ENCODE measurements at regions not wholly inside any gene's neighbourhood (a gene's known extent, or its start where the extent isn't known, plus 50 kb on each side); places are given as distances from the start of the nearest gene placed in this dataset.

DNA sequence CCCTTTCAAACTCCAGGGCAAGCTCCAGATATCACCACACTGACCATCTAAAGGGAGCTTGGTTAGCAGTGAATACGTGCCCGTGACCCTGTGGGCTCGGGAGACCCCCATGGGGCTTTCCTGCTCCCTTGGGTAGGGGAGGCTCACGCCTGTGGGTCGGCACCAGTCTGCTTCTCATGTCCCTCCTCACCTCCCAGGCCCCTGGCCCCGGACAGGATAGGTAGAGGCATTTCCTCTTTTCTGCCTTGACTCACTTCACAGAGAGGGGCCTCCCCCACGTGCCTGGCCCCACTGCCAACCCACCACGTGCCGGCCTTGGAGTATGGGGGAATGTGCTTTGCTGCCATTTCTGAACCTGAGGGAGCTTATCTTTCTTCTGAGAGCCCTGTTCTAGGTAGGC is 131.3 kb upstream of the FAM20C start:
- TF ChIP-seq CTCF (IDR thresholded peaks at IDR 0.05), result no peak
- no peak for TF ChIP-seq POLR2A (IDR thresholded peaks at IDR 0.05)
